ENCODE measurements at regions not wholly inside any gene's neighbourhood (a gene's known extent, or its start where the extent isn't known, plus 50 kb on each side); places are given as distances from the start of the nearest gene placed in this dataset.

- DNase-seq = no peak
Measured at GRCh38 chr6:129778793-129779192, 68.8 kb upstream of the ARHGAP18 start.

- DNase-seq = no peak
Measured at GRCh38 chr6:129777371-129777770, 67.4 kb upstream of the ARHGAP18 start.

GRCh38 chr6:129776542-129777330 lies 66.8 kb upstream of the ARHGAP18 start:
- no peak for DNase-seq

- DNase-seq = peak; percentile 7
Measured at GRCh38 chr6:129774697-129775447, 64.9 kb upstream of the ARHGAP18 start.

- DNase-seq = no peak
Measured at GRCh38 chr6:129773304-129773703, 63.3 kb upstream of the ARHGAP18 start.

GRCh38 chr6:129771678-129772077 lies 61.7 kb upstream of the ARHGAP18 start:
- DNase-seq = no peak

- no peak for DNase-seq
Measured at GRCh38 chr6:129767776-129768485, 58.0 kb upstream of the ARHGAP18 start.

GRCh38 chr6:129766959-129767728 lies 57.2 kb upstream of the ARHGAP18 start:
- DNase-seq = peak; percentile 48

GRCh38 chr6:129764761-129765407 lies 54.9 kb upstream of the ARHGAP18 start:
- no peak for DNase-seq

- no peak for DNase-seq
Measured at GRCh38 chr6:129759796-129760605, 50.0 kb upstream of the ARHGAP18 start.
